ENCODE measurements at regions not wholly inside any gene's neighbourhood (a gene's known extent, or its start where the extent isn't known, plus 50 kb on each side); places are given as distances from the start of the nearest gene placed in this dataset.

DNA sequence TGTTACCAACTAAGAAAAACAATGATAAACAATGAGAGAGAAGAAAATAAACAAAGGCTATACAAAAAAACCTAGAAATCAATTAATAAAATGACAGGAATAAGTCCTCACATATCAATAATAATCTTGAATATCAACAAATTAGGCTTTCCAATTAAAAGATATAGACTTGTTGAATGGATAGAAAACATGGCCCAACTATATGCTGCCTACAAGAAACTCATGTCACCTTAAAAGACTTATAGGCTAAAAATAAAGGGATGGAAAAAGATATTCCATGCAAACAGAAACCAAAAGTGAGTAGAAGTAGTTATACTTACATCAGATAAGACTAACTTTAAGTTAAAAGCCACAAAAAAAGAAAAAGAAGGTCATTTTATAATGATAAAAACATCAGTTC, 183.9 kb downstream of the MYRFL start:
- TF ChIP-seq, protein P1, sequence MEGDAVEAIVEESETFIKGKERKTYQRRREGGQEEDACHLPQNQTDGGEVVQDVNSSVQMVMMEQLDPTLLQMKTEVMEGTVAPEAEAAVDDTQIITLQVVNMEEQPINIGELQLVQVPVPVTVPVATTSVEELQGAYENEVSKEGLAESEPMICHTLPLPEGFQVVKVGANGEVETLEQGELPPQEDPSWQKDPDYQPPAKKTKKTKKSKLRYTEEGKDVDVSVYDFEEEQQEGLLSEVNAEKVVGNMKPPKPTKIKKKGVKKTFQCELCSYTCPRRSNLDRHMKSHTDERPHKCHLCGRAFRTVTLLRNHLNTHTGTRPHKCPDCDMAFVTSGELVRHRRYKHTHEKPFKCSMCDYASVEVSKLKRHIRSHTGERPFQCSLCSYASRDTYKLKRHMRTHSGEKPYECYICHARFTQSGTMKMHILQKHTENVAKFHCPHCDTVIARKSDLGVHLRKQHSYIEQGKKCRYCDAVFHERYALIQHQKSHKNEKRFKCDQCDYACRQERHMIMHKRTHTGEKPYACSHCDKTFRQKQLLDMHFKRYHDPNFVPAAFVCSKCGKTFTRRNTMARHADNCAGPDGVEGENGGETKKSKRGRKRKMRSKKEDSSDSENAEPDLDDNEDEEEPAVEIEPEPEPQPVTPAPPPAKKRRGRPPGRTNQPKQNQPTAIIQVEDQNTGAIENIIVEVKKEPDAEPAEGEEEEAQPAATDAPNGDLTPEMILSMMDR (IDR thresholded peaks at IDR 0.05; ENCODE audit: low read length): no peak
- TF ChIP-seq EZH2 (IDR thresholded peaks at IDR 0.05; ENCODE audit: borderline replicate concordance, low read length): no peak

Measured in OCI-LY1 (cell line).